ENCODE measurements at regions not wholly inside any gene's neighbourhood (a gene's known extent, or its start where the extent isn't known, plus 50 kb on each side); places are given as distances from the start of the nearest gene placed in this dataset.

DNA sequence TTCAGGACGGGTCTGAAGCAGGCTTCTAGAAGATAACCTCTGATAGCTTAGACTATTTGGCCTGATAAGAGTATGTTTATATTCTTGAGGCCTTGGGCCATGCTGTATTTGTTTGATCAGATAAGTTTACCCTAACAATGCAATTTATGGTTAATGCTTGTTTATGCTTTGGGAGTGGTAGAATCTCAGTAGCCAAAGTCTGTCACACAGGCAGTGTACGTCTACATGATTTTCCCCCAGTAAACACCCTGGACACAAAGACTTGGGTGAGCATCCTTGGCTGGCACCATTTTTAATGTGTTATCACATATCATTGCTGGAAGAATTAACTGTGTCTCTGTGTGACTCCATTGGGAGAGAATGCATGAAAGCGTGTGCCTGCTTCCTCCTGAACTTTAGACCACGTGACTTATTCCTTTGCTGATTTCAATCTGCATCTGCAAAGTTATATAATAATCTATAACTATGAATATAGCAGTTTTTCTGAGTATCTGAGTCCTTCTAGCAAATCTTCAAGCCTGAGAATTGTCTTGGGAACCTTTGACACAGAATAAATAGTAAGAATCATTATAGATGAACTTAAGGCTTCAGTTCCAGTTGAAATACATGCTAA is 172.4 kb downstream of the CASP12 start:
- Histone ChIP-seq H3K9me3 (ENCODE audit: control insufficient read depth, insufficient read depth, low read length) (0 out of 2 replicates have a peak, but pooled peaks cover 2% of the 10 kb centered on the region), H3K4me2 (ENCODE audit: low read depth, low read length) (no peak overlapping the region), H2BK120ac (ENCODE audit: low read depth, low read length) (no peak overlapping the region), H2BK15ac (ENCODE audit: low read depth, low read length) (no peak overlapping the region), H3K14ac (replicated peaks; ENCODE audit: low read depth, low read length) (no peak overlapping the region), H3K4ac (ENCODE audit: low read depth, low read length) (no peak overlapping the region), H4K91ac (ENCODE audit: insufficient read depth, low read depth, low read length) (no peak overlapping the region), H3K4me1 (ENCODE audit: control insufficient read depth, insufficient read depth, low read length) (peaks cover 2% of the 10 kb centered on the region; the same call in 1 of the 2 replicates), H2BK20ac (ENCODE audit: low read depth, low read length) (no peak overlapping the region), H4K8ac (ENCODE audit: low read depth in 2 of 2, low read length in 2 of 2) (no peak overlapping the region), H3K56ac (ENCODE audit: extremely low read depth, insufficient read depth, low read length) (no peak overlapping the region), H4K20me1 (ENCODE audit: insufficient read depth, low read length) (no peaks in the 10 kb centered on the region), H3K9ac (ENCODE audit: low read depth, low read length) (no peak overlapping the region), H4K5ac (ENCODE audit: low read depth, low read length) (no peak overlapping the region), H3K4me3 (ENCODE audit: insufficient read depth, low read depth, low read length) (no peak overlapping the region), H3K27ac (ENCODE audit: insufficient read depth, low read length) (no peak overlapping the region), H3K23ac (ENCODE audit: low read depth, low read length) (no peak overlapping the region), H2AK5ac (ENCODE audit: low read depth, low read length) (no peak overlapping the region), H2BK5ac (ENCODE audit: low read depth, low read length, poor library complexity, severe bottlenecking) (no peak overlapping the region), H3K36me3 (ENCODE audit: control insufficient read depth, insufficient read depth, low read length) (no peaks in the 10 kb centered on the region), H3K18ac (ENCODE audit: low read depth, low read length) (no peak overlapping the region), H3K27me3 (ENCODE audit: control insufficient read depth, insufficient read depth, low read length) (no peaks in the 10 kb centered on the region), H3K9me1 (ENCODE audit: insufficient read depth, low read length) (no peaks in the 10 kb centered on the region), H3K79me1 (ENCODE audit: low read depth in 1 of 2, low read length in 2 of 2) (no peaks in the 10 kb centered on the region), H2AFZ (replicated peaks; ENCODE audit: low read length, poor library complexity) (no peak overlapping the region), H2AK9ac (replicated peaks; ENCODE audit: low read depth, low read length, poor library complexity) (no peak overlapping the region)
- ChIA-PET CTCF (no interaction called here), POLR2A (ENCODE audit: unreplicated experiment) (no interaction called here)
- WGBS, 2 experiments (ENCODE audit: extremely low coverage in 2 of 2, insufficient read length in 1 of 2), result no CpG with 5 or more reads among the region's 4 CpGs
- intact Hi-C loops (cut with micrococcal nuclease) (no loop called here), dilution Hi-C loops (cut with HindIII; ENCODE audit: low sequenced_read_pairs, unreplicated experiment) (no loop called here), in situ Hi-C loops (cut with MboI; ENCODE audit: low sequenced_read_pairs) (no loop called here)
- BruUV-seq (replicated peaks), result no TSS peak
- no peak for ATAC-seq (ENCODE audit: low read depth)
- no peak for DNase-seq
- TF ChIP-seq SMC3 (IDR thresholded peaks at IDR 0.05; ENCODE audit: low read depth, low read length), result no peak
- no peak for TF ChIP-seq MXI1 (IDR thresholded peaks at IDR 0.05; ENCODE audit: borderline replicate concordance, low read depth, low read length)
- no peak for TF ChIP-seq CHD1 (IDR thresholded peaks at IDR 0.05; ENCODE audit: low read depth, low read length)
- no peak for TF ChIP-seq FOS (IDR thresholded peaks at IDR 0.05; ENCODE audit: low read depth, low read length)
- no peak for TF ChIP-seq RAD21 (IDR thresholded peaks at IDR 0.05; ENCODE audit: low read length)
- TF ChIP-seq MAZ (IDR thresholded peaks at IDR 0.05; ENCODE audit: borderline replicate concordance, low read depth, low read length), result no peak
- no peak for TF ChIP-seq RCOR1 (IDR thresholded peaks at IDR 0.05; ENCODE audit: insufficient replicate concordance, low read length)

All from IMR-90 (cell line).